ENCODE measurements at regions not wholly inside any gene's neighbourhood (a gene's known extent, or its start where the extent isn't known, plus 50 kb on each side); places are given as distances from the start of the nearest gene placed in this dataset.

DNA sequence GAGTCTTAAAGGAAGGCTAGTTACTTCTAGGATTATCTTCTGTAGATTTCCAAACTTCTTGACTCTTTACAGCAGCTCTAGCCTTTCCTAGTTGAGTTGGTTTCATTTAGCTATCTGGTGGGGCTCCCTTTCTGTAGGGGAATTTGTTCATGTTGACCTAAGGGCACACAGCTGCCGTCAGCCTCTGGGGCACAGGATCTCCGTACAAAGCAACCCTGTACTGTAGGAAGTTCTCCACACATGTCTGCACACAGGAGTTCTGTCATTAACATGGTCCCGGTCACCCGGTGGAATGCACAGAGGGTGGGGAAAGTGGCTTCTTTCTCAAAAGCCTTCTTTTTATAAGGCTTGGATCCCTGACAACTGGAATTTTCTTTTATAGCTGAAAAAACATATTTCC lies 88.7 kb upstream of the TNIK start:
- H3K4me1 ChIP-seq, result peaks cover 0 to 6% of the 10 kb centered on the region in 2 donors
- TF ChIP-seq, protein P1, sequence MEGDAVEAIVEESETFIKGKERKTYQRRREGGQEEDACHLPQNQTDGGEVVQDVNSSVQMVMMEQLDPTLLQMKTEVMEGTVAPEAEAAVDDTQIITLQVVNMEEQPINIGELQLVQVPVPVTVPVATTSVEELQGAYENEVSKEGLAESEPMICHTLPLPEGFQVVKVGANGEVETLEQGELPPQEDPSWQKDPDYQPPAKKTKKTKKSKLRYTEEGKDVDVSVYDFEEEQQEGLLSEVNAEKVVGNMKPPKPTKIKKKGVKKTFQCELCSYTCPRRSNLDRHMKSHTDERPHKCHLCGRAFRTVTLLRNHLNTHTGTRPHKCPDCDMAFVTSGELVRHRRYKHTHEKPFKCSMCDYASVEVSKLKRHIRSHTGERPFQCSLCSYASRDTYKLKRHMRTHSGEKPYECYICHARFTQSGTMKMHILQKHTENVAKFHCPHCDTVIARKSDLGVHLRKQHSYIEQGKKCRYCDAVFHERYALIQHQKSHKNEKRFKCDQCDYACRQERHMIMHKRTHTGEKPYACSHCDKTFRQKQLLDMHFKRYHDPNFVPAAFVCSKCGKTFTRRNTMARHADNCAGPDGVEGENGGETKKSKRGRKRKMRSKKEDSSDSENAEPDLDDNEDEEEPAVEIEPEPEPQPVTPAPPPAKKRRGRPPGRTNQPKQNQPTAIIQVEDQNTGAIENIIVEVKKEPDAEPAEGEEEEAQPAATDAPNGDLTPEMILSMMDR (IDR thresholded peaks at IDR 0.05), result no peak
- TF ChIP-seq POLR2A (IDR thresholded peaks at IDR 0.05), result no peak
- no peaks in the 10 kb centered on the region for H3K36me3 ChIP-seq
- no peak overlapping the region for H3K4me3 ChIP-seq (replicated peaks in 1 of 3)
- H3K9me3 ChIP-seq, result no peaks in the 10 kb centered on the region
- no peaks in the 10 kb centered on the region for H3K27me3 ChIP-seq
- intact Hi-C loops (cut with DNase I), result no loop called here
- DNase-seq, result peak; percentile 10 to 15
- WGBS, 2 donors, result 9 to 28% methylated on average over 4 of the region's 4 CpGs
- H3K27ac ChIP-seq, result no peak overlapping the region

DNA sequence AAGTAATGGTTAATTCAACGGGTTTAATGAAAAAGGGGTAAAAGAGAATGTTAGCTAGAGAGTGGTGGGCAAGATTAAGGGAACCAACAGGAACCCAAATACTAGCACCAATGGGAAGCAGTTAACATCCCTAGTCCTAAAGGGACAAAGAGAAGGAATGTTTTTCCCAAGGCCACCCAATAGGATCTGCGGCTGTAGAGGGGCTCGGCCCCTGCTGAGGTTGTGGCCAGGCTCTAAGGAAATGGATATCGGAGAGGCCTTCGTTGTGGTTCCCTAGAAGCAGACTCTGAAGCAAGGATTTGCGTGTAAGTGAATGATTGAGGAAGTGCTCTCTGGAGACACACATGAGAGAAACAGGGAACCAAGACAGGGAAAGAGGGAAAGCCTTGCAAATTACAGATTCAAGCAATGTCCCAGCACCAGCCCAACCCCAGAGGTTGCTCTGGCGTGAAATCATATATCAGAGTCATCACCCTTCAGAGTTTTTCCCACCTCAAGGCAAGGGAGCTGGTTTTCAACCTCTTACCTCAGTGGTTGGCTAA lies 83.6 kb upstream of the TNIK start:
- intact Hi-C loops (cut with DNase I), result no loop called here
- H3K27ac ChIP-seq, result no peak overlapping the region
- no peak for TF ChIP-seq POLR2A (IDR thresholded peaks at IDR 0.05)
- TF ChIP-seq, protein P1 (IDR thresholded peaks at IDR 0.05), result no peak
- H3K4me3 ChIP-seq (replicated peaks in 1 of 3), result no peak overlapping the region
- peaks cover 0 to 4% of the 10 kb centered on the region in 2 donors for H3K4me1 ChIP-seq
- no peaks in the 10 kb centered on the region for H3K36me3 ChIP-seq
- no peaks in the 10 kb centered on the region for H3K9me3 ChIP-seq
- WGBS, 2 donors, result 88 to 91% methylated on average over 7 of the region's 7 CpGs
- H3K27me3 ChIP-seq, result no peaks in the 10 kb centered on the region
- no peak for DNase-seq

DNA sequence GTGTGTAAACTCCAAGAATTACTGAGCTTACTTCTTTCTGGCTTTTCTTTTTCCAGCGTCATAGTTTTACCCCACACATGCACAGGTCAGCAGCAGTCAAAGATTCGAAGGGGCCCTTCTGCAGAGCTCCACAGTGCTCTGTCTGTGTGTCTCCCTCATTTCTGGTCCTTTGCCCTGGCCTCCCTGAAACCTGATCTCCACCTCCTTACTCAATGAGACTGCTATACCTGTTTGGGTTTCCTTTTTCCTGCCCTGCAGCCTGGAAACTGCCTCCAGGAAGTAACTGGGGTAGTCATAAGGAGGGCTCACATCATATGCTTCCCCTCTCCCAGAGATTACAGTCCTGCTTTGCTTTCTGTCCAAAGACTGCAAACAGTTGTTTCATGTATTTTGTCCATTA lies 82.8 kb upstream of the TNIK start:
- Histone ChIP-seq H3K9me3 (no peaks in the 10 kb centered on the region), H3K36me3 (no peaks in the 10 kb centered on the region), H3K4me1 (no peaks in the 10 kb centered on the region), H3K4me3 (replicated peaks in 1 of 3) (no peak overlapping the region), H3K27ac (no peak overlapping the region), H3K27me3 (no peaks in the 10 kb centered on the region)
- TF ChIP-seq POLR2A (IDR thresholded peaks at IDR 0.05), result no peak
- TF ChIP-seq, protein P1 (IDR thresholded peaks at IDR 0.05), result no peak
- WGBS, 2 donors, result 18 to 22% methylated on average over 2 of the region's 2 CpGs
- DNase-seq, result no peak
- intact Hi-C loops (cut with DNase I), result no loop called here

DNA sequence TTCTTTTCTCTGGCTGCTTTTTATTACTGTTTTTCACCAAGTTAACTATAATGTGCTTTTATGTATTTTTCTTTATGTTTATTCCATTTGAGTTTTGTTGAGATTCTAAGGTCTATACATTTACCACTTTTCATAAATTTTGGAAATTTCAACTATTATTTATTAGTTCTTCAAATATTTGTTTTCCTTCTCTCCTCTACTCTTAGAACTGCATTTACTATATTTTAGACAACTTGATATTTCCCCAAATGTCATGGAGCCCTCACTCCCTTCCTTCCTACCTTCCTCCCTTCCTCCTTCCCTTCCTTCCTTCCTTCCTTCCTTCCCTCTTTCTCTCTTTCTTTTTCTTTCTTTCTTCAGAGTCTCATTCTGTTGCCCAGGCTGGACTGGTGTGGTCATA lies 81.4 kb upstream of the TNIK start:
- Histone ChIP-seq H3K27ac (no peak overlapping the region), H3K27me3 (no peaks in the 10 kb centered on the region), H3K36me3 (no peaks in the 10 kb centered on the region), H3K4me1 (no peaks in the 10 kb centered on the region), H3K4me3 (replicated peaks in 1 of 3) (no peak overlapping the region), H3K9me3 (no peaks in the 10 kb centered on the region)
- TF ChIP-seq, protein P1 (IDR thresholded peaks at IDR 0.05), result no peak
- TF ChIP-seq POLR2A (IDR thresholded peaks at IDR 0.05), result no peak
- no peak for DNase-seq
- intact Hi-C loops (cut with DNase I), result no loop called here

DNA sequence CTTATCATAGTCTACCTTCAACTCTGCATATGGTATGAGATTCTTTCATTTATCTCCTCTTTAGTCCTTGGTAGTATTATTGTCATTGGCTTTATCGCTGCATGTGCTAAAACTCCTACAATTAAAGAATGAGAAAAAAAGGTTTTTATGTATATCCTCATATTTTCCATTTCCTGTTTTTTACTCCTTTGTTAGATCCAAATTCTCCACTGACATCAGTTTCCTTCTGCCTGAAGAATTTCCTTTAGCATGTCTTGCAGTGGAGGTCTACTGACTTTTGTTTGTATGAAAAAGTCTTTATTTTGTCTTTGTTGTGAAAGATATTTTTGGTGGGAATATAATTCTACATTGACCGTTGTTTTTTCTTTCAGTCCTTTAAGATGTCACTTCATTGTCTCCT lies 81.0 kb upstream of the TNIK start:
- TF ChIP-seq, protein P1 (IDR thresholded peaks at IDR 0.05), result no peak
- no peak for TF ChIP-seq POLR2A (IDR thresholded peaks at IDR 0.05)
- Histone ChIP-seq H3K4me1 (no peaks in the 10 kb centered on the region), H3K9me3 (no peaks in the 10 kb centered on the region), H3K36me3 (no peaks in the 10 kb centered on the region), H3K4me3 (replicated peaks in 1 of 3) (no peak overlapping the region), H3K27me3 (no peaks in the 10 kb centered on the region), H3K27ac (no peak overlapping the region)
- 90% methylated on average over 2 of the region's 2 CpGs for WGBS, 2 donors
- intact Hi-C loops (cut with DNase I), result no loop called here
- no peak for DNase-seq
